ENCODE measurements at regions not wholly inside any gene's neighbourhood (a gene's known extent, or its start where the extent isn't known, plus 50 kb on each side); places are given as distances from the start of the nearest gene placed in this dataset.

GRCh38 chr2:23123686-23124085 is 261.3 kb upstream of the KLHL29 start:
- H3K4me3 ChIP-seq = no peak overlapping the region
- WGBS, 2 donors = 86 to 90% methylated on average over 2 of the region's 2 CpGs
- TF ChIP-seq CTCF (IDR thresholded peaks at IDR 0.05) (no peak), POLR2A (IDR thresholded peaks at IDR 0.05) (no peak)

GRCh38 chr2:23124214-23124750 is 260.7 kb upstream of the KLHL29 start:
- Histone ChIP-seq H3K27ac (no peak overlapping the region), H3K9me3 (no peaks in the 10 kb centered on the region), H3K36me3 (ENCODE audit: low read depth, missing control alignments) (no peaks in the 10 kb centered on the region), H3K4me1 (no peaks in the 10 kb centered on the region), H3K27me3 (no peaks in the 10 kb centered on the region), H3K4me3 (no peak overlapping the region)
- DNase-seq = no peak
- TF ChIP-seq POLR2A (IDR thresholded peaks at IDR 0.05) = no peak
- no peak for TF ChIP-seq CTCF (IDR thresholded peaks at IDR 0.05)
- 75 to 76% methylated on average over 7 of the region's 7 CpGs for WGBS, 2 donors
- intact Hi-C loops (cut with DNase I; ENCODE audit: low total_unique reads) = no loop called here

More at GRCh38 chr2:23123686-23124085, 261.3 kb upstream of the KLHL29 start:
- Histone ChIP-seq H3K36me3 (ENCODE audit: low read depth, missing control alignments) (no peaks in the 10 kb centered on the region), H3K9me3 (no peaks in the 10 kb centered on the region), H3K4me1 (no peaks in the 10 kb centered on the region), H3K27me3 (no peaks in the 10 kb centered on the region), H3K27ac (no peak overlapping the region)
- intact Hi-C loops (cut with DNase I; ENCODE audit: low total_unique reads) = no loop called here
- no peak for DNase-seq

- Histone ChIP-seq H3K4me1 (no peaks in the 10 kb centered on the region), H3K9me3 (no peaks in the 10 kb centered on the region), H3K36me3 (ENCODE audit: low read depth, missing control alignments) (no peaks in the 10 kb centered on the region), H3K27ac (no peak overlapping the region), H3K4me3 (no peak overlapping the region), H3K27me3 (no peaks in the 10 kb centered on the region)
- WGBS, 2 donors = 82 to 87% methylated on average over 4 of the region's 4 CpGs
- no peak for TF ChIP-seq POLR2A (IDR thresholded peaks at IDR 0.05)
- DNase-seq = no peak
- intact Hi-C loops (cut with DNase I; ENCODE audit: low total_unique reads) = no loop called here
Measured at GRCh38 chr2:23127465-23127864, 257.5 kb upstream of the KLHL29 start.

GRCh38 chr2:23128684-23129292 is 256.2 kb upstream of the KLHL29 start:
- no peaks in the 10 kb centered on the region for H3K27me3 ChIP-seq
- H3K9me3 ChIP-seq = no peaks in the 10 kb centered on the region
- DNase-seq = no peak
- no peak overlapping the region for H3K27ac ChIP-seq
- H3K4me1 ChIP-seq = no peaks in the 10 kb centered on the region
- H3K36me3 ChIP-seq (ENCODE audit: low read depth, missing control alignments) = no peaks in the 10 kb centered on the region
- intact Hi-C loops (cut with DNase I; ENCODE audit: low total_unique reads) = no loop called here
- TF ChIP-seq POLR2A (IDR thresholded peaks at IDR 0.05) (no peak), CTCF (IDR thresholded peaks at IDR 0.05) (no peak)
- no peak overlapping the region for H3K4me3 ChIP-seq
- WGBS, 2 donors = 94 to 96% methylated on average over 7 of the region's 7 CpGs

- Histone ChIP-seq H3K4me1 (no peaks in the 10 kb centered on the region), H3K36me3 (ENCODE audit: low read depth, missing control alignments) (no peaks in the 10 kb centered on the region), H3K9me3 (no peaks in the 10 kb centered on the region), H3K4me3 (no peak overlapping the region), H3K27ac (no peak overlapping the region), H3K27me3 (no peaks in the 10 kb centered on the region)
- DNase-seq = no peak
- intact Hi-C loops (cut with DNase I; ENCODE audit: low total_unique reads) = no loop called here
- TF ChIP-seq CTCF (IDR thresholded peaks at IDR 0.05) (no peak), POLR2A (IDR thresholded peaks at IDR 0.05) (no peak)
- WGBS, 2 donors = 63 to 72% methylated on average over 4 of the region's 4 CpGs
Measured at GRCh38 chr2:23131066-23131575, 253.9 kb upstream of the KLHL29 start.

All from testis (tissue), 2 donors.